Right lung (tissue), 2 donors: ENCODE measurements at regions not wholly inside any gene's neighbourhood (a gene's known extent, or its start where the extent isn't known, plus 50 kb on each side); places are given as distances from the start of the nearest gene placed in this dataset.
A peak's percentile ranks its signal among the peaks of the same experiment; 100 is the strongest.

Experiments
- DNase-seq, 2 donors: peaks; one replicate each; pipeline ENCODE4 v3.0.0-alpha.2; 2013

- DNase-seq: no peak
These were observed 59.0 kb downstream of the ING2 start for GRCh38 chr4:183563874-183564273.

GRCh38 chr4:183571350-183571941 is 66.6 kb downstream of the ING2 start:
- peak; percentile 70 to 71 for DNase-seq

- no peak for DNase-seq
These were observed 72.0 kb downstream of the ING2 start for GRCh38 chr4:183576701-183577404.

GRCh38 chr4:183580370-183580769 is 75.5 kb downstream of the ING2 start:
- no peak for DNase-seq

DNA sequence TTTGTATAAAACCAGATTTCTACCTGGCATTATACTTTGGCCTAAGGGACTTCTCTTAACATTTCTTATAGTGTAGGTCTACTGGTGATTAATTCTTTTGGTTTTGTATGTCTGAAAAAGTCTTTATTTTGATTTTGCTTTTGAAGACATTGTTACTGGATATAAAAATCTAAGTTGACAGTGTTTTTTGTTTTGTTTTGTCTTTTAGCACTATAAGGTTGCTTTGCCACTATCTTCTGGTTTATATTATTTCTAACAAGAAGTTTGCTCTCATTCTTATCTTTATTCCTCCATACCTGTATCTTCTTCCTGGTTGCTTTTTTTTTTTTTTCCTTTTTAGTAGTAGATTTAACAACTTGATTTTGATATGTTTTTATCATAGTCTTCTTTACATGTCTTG is 76.0 kb downstream of the ING2 start:
- DNase-seq: no peak

GRCh38 chr4:183586824-183587223 is 72.2 kb downstream of the RWDD4 start:
- DNase-seq: no peak

DNA sequence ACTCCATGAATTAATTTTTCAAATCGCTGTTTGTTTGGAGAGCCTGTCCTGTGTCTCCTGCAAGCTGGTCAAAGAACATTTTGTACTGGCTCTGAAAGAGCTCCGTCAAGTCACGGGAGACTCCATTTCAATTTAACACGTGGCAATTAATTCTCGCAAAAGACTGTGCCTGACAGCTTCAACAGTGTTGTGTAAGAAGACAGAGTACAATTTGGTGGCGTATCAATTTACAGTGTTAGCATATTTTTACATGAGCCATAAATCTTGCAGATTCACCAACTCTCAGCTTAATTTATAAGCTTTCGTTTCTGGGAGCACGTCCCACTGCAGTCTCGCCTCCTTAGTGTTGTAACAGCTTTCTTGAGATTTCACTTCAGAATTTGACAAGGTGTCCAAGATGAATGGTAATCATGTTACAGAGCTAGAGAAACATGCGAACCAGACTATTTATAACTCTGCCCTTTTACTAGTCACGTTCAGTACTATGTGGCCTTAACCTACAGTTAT is 70.8 kb downstream of the RWDD4 start:
- peak; percentile 23 to 30 for DNase-seq

DNA sequence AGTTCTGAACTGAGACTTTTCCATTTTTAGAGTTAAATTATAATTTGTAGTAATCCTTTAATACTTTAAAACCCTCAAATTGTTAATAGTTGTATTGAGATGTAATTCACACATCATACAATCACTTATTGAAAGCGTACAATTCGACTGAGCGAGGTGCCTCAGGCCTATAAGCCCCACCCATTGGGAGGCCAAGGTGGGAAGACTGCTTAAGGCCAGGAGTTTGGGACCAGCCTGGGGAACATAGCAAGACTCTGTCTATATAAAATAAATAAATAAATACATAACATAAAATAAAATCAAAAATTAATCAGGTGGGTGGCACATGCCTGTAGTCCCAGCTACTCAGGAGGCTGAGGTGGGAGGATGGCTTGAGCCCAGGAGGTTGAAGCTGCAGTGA is 70.3 kb downstream of the RWDD4 start:
- DNase-seq: no peak

- no peak for DNase-seq
These were observed 69.4 kb downstream of the RWDD4 start for GRCh38 chr4:183589461-183590099.
